ENCODE measurements at regions not wholly inside any gene's neighbourhood (a gene's known extent, or its start where the extent isn't known, plus 50 kb on each side); places are given as distances from the start of the nearest gene placed in this dataset.
"Not testable (repeated sequence)": the region's sequence is repeated elsewhere in the genome, so short reads cannot be mapped to it uniquely, and the experiment has no call there.

GRCh38 chr16:87206646-87207451 lies 110.3 kb downstream of the C16orf95 start:
- H3K9me3 Mint-ChIP-seq (ENCODE audit: unreplicated experiment): no peaks in the 10 kb centered on the region
- FAIRE-seq (peak; percentile 67), DNase-seq (ENCODE audit: low read depth) (peak; percentile 81)
- Histone ChIP-seq H3K27me3 (ENCODE audit: insufficient read depth, low read length) (no peaks in the 10 kb centered on the region), H4K20me1 (ENCODE audit: insufficient read depth, low read length) (no peaks in the 10 kb centered on the region), H3K4me3 (ENCODE audit: insufficient read depth, low read depth, low read length) (no peak overlapping the region), H3K36me3 (ENCODE audit: insufficient read depth, low read length) (no peaks in the 10 kb centered on the region), H3K79me2 (ENCODE audit: insufficient read depth, low read length) (no peaks in the 10 kb centered on the region), H3K27ac (ENCODE audit: low read depth, low read length) (peak overlapping the region; percentile 64), H2AFZ (ENCODE audit: low read depth, low read length) (no peak overlapping the region), H3K4me1 (ENCODE audit: insufficient read depth, low read length) (peaks cover 42% of the 10 kb centered on the region), H3K4me2 (ENCODE audit: low read length) (peak overlapping the region; percentile 53), H3K9me3 (ENCODE audit: insufficient read depth, low read depth, low read length) (no peaks in the 10 kb centered on the region), H3K9ac (ENCODE audit: low read length) (peak overlapping the region; percentile 47)
- no peaks in the 10 kb centered on the region for H3K36me3 Mint-ChIP-seq (ENCODE audit: low read depth, unreplicated experiment)
- no peaks in the 10 kb centered on the region for H3K27me3 Mint-ChIP-seq (ENCODE audit: low read depth, unreplicated experiment)
- no peak for TF ChIP-seq EZH2 (IDR thresholded peaks at IDR 0.05; ENCODE audit: insufficient read depth, low read length)
- TF ChIP-seq CTCF (IDR thresholded peaks at IDR 0.05; ENCODE audit: insufficient read depth, low read depth, low read length): no peak
- no peak overlapping the region for H3K4me3 Mint-ChIP-seq (ENCODE audit: unreplicated experiment)
- H3K4me1 Mint-ChIP-seq (ENCODE audit: low read depth, unreplicated experiment): peaks cover 32% of the 10 kb centered on the region
- no peak overlapping the region for H3K27ac Mint-ChIP-seq (ENCODE audit: unreplicated experiment)

- Histone ChIP-seq H3K27ac (ENCODE audit: low read depth, low read length) (peak overlapping the region; percentile 64), H3K9ac (ENCODE audit: low read length) (peak overlapping the region; percentile 47), H4K20me1 (ENCODE audit: insufficient read depth, low read length) (no peaks in the 10 kb centered on the region), H2AFZ (ENCODE audit: low read depth, low read length) (peak overlapping the region; percentile 55), H3K9me3 (ENCODE audit: insufficient read depth, low read depth, low read length) (no peaks in the 10 kb centered on the region), H3K4me1 (ENCODE audit: insufficient read depth, low read length) (peaks cover 41% of the 10 kb centered on the region), H3K27me3 (ENCODE audit: insufficient read depth, low read length) (no peaks in the 10 kb centered on the region), H3K36me3 (ENCODE audit: insufficient read depth, low read length) (no peaks in the 10 kb centered on the region), H3K4me3 (ENCODE audit: insufficient read depth, low read depth, low read length) (no peak overlapping the region), H3K4me2 (ENCODE audit: low read length) (peak overlapping the region; percentile 53), H3K79me2 (ENCODE audit: insufficient read depth, low read length) (no peaks in the 10 kb centered on the region)
- Mint-ChIP-seq H3K4me3 (ENCODE audit: unreplicated experiment) (no peak overlapping the region), H3K27me3 (ENCODE audit: low read depth, unreplicated experiment) (no peaks in the 10 kb centered on the region), H3K36me3 (ENCODE audit: low read depth, unreplicated experiment) (no peaks in the 10 kb centered on the region), H3K4me1 (ENCODE audit: low read depth, unreplicated experiment) (peaks cover 26% of the 10 kb centered on the region), H3K9me3 (ENCODE audit: unreplicated experiment) (no peaks in the 10 kb centered on the region), H3K27ac (ENCODE audit: unreplicated experiment) (no peak overlapping the region)
- TF ChIP-seq EZH2 (IDR thresholded peaks at IDR 0.05; ENCODE audit: insufficient read depth, low read length) (no peak), CTCF (IDR thresholded peaks at IDR 0.05; ENCODE audit: insufficient read depth, low read depth, low read length) (no peak)
- FAIRE-seq (peak; percentile 49), DNase-seq (ENCODE audit: low read depth) (peak; percentile 88)
Measured at GRCh38 chr16:87207509-87207908, 109.7 kb downstream of the C16orf95 start.

GRCh38 chr16:87207965-87208364 lies 109.2 kb downstream of the C16orf95 start:
- DNase-seq (ENCODE audit: low read depth) (no peak), FAIRE-seq (no peak)
- no peaks in the 10 kb centered on the region for H3K9me3 Mint-ChIP-seq (ENCODE audit: unreplicated experiment)
- no peaks in the 10 kb centered on the region for H3K27me3 Mint-ChIP-seq (ENCODE audit: low read depth, unreplicated experiment)
- no peak overlapping the region for H3K27ac Mint-ChIP-seq (ENCODE audit: unreplicated experiment)
- no peaks in the 10 kb centered on the region for H3K36me3 ChIP-seq (ENCODE audit: insufficient read depth, low read length)
- H3K27ac ChIP-seq (ENCODE audit: low read depth, low read length): peak overlapping the region; percentile 64
- no peaks in the 10 kb centered on the region for H4K20me1 ChIP-seq (ENCODE audit: insufficient read depth, low read length)
- H3K9ac ChIP-seq (ENCODE audit: low read length): peak overlapping the region; percentile 47
- H3K9me3 ChIP-seq (ENCODE audit: insufficient read depth, low read depth, low read length): no peaks in the 10 kb centered on the region
- H3K4me1 Mint-ChIP-seq (ENCODE audit: low read depth, unreplicated experiment): peaks cover 23% of the 10 kb centered on the region
- H3K4me3 Mint-ChIP-seq (ENCODE audit: unreplicated experiment): no peak overlapping the region
- TF ChIP-seq CTCF (IDR thresholded peaks at IDR 0.05; ENCODE audit: insufficient read depth, low read depth, low read length) (no peak), EZH2 (IDR thresholded peaks at IDR 0.05; ENCODE audit: insufficient read depth, low read length) (no peak)
- H3K4me2 ChIP-seq (ENCODE audit: low read length): peak overlapping the region; percentile 53
- no peak overlapping the region for H3K4me3 ChIP-seq (ENCODE audit: insufficient read depth, low read depth, low read length)
- peaks cover 38% of the 10 kb centered on the region for H3K4me1 ChIP-seq (ENCODE audit: insufficient read depth, low read length)
- H3K79me2 ChIP-seq (ENCODE audit: insufficient read depth, low read length): no peaks in the 10 kb centered on the region
- H2AFZ ChIP-seq (ENCODE audit: low read depth, low read length): peak overlapping the region; percentile 55
- no peaks in the 10 kb centered on the region for H3K27me3 ChIP-seq (ENCODE audit: insufficient read depth, low read length)
- no peaks in the 10 kb centered on the region for H3K36me3 Mint-ChIP-seq (ENCODE audit: low read depth, unreplicated experiment)

- H3K36me3 Mint-ChIP-seq (ENCODE audit: low read depth, unreplicated experiment): not testable (repeated sequence)
Measured at GRCh38 chr16:87208968-87209367, 108.2 kb downstream of the C16orf95 start.

More at GRCh38 chr16:87208968-87209367, 108.2 kb downstream of the C16orf95 start:
- not testable (repeated sequence) for H3K27me3 ChIP-seq (ENCODE audit: insufficient read depth, low read length); H3K4me3 ChIP-seq (ENCODE audit: insufficient read depth, low read depth, low read length); DNase-seq (ENCODE audit: low read depth); H4K20me1 ChIP-seq (ENCODE audit: insufficient read depth, low read length); H3K79me2 ChIP-seq (ENCODE audit: insufficient read depth, low read length); H3K9me3 Mint-ChIP-seq (ENCODE audit: unreplicated experiment); H3K9me3 ChIP-seq (ENCODE audit: insufficient read depth, low read depth, low read length); H3K27me3 Mint-ChIP-seq (ENCODE audit: low read depth, unreplicated experiment); H3K27ac ChIP-seq (ENCODE audit: low read depth, low read length); H3K4me3 Mint-ChIP-seq (ENCODE audit: unreplicated experiment); H3K4me2 ChIP-seq (ENCODE audit: low read length); H2AFZ ChIP-seq (ENCODE audit: low read depth, low read length); H3K36me3 ChIP-seq (ENCODE audit: insufficient read depth, low read length); H3K9ac ChIP-seq (ENCODE audit: low read length); H3K27ac Mint-ChIP-seq (ENCODE audit: unreplicated experiment); FAIRE-seq
- H3K4me1 Mint-ChIP-seq (ENCODE audit: low read depth, unreplicated experiment): peaks cover 17% of the 10 kb centered on the region
- peaks cover 32% of the 10 kb centered on the region for H3K4me1 ChIP-seq (ENCODE audit: insufficient read depth, low read length)

Data from astrocyte (in vitro differentiated cells and primary cell).